Skeletal muscle satellite cell (primary cell): ENCODE measurements at regions not wholly inside any gene's neighbourhood (a gene's known extent, or its start where the extent isn't known, plus 50 kb on each side); places are given as distances from the start of the nearest gene placed in this dataset.

Experiments used
- H3K27me3 ChIP-seq: 2 replicates; pipeline ENCODE4 v1.7.0; 2013; ENCODE audit warnings: low read length; ENCODE audit not compliant: control insufficient read depth, insufficient read depth
- H3K36me3 ChIP-seq: 2 replicates; pipeline ENCODE4 v1.7.0; 2013; ENCODE audit warnings: mild to moderate bottlenecking, control low read depth, low read length; ENCODE audit not compliant: insufficient read depth
- H3K4me1 ChIP-seq: 2 replicates; pipeline ENCODE4 v1.7.0; 2013; ENCODE audit warnings: low read length; ENCODE audit not compliant: control insufficient read depth, insufficient read depth
- H3K4me2 ChIP-seq: 2 replicates; pipeline ENCODE4 v1.7.0; 2013; ENCODE audit warnings: mild to moderate bottlenecking, low read length
- H3K4me3 ChIP-seq: 2 replicates; pipeline ENCODE4 v1.7.0; 2013; ENCODE audit warnings: low read length
- H3K9ac ChIP-seq: 2 replicates; pipeline ENCODE4 v1.7.0; 2013; ENCODE audit warnings: mild to moderate bottlenecking, low read depth, low read length, moderate library complexity
- H3K9me3 ChIP-seq: replicated peaks from 2 replicates; pipeline ENCODE4 v1.7.0; 2013; ENCODE audit warnings: mild to moderate bottlenecking, control low read depth, low read length

DNA sequence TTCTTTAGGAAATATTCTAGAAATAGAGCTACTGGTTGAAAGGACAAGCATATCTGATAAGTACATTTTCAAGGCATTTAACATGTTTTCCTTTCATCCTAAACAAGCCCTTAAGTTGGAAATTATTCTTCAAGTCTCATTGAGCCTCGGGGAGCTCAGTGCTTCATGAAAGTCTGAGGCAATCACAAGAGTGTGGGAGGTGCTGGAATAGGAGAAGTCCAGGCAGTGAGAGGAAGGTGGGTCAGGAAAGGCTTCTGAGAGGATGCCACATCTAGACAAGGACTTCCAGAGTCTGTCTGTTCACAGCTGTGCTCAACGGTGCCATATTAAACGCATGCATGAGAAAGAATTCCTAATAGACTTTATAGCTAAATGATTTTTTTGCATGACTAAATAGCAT is 69.8 kb downstream of the CD83 start:
- H3K9me3 ChIP-seq, result no peaks in the 10 kb centered on the region
- H3K36me3 ChIP-seq, result no peaks in the 10 kb centered on the region
- no peaks in the 10 kb centered on the region for H3K4me1 ChIP-seq
- H3K27me3 ChIP-seq, result peaks cover 20% of the 10 kb centered on the region
- no peak overlapping the region for H3K4me2 ChIP-seq
- no peak overlapping the region for H3K4me3 ChIP-seq
- H3K9ac ChIP-seq, result no peak overlapping the region

DNA sequence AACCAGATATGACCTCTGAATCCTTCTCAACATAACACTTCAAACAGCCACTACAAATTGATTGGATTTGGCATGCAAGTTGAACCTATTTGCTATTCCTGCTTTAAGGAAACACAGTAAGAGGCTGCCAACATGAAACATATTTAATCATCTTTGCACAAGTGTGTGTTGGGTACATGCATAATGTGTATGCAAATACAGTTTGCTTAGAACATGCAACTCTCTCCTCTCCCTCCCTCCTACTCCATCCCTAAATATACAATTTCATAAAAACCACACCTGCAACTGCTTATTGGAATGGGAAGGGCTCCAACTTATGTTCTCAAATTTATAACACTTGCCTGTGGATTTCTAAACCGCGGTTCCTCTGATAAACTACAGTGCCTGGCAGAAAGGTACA is 71.5 kb downstream of the CD83 start:
- H3K9me3 ChIP-seq, result no peaks in the 10 kb centered on the region
- H3K4me3 ChIP-seq, result no peak overlapping the region
- no peaks in the 10 kb centered on the region for H3K36me3 ChIP-seq
- peaks cover 31% of the 10 kb centered on the region for H3K27me3 ChIP-seq
- H3K9ac ChIP-seq, result no peak overlapping the region
- H3K4me2 ChIP-seq, result no peak overlapping the region
- H3K4me1 ChIP-seq, result no peaks in the 10 kb centered on the region

DNA sequence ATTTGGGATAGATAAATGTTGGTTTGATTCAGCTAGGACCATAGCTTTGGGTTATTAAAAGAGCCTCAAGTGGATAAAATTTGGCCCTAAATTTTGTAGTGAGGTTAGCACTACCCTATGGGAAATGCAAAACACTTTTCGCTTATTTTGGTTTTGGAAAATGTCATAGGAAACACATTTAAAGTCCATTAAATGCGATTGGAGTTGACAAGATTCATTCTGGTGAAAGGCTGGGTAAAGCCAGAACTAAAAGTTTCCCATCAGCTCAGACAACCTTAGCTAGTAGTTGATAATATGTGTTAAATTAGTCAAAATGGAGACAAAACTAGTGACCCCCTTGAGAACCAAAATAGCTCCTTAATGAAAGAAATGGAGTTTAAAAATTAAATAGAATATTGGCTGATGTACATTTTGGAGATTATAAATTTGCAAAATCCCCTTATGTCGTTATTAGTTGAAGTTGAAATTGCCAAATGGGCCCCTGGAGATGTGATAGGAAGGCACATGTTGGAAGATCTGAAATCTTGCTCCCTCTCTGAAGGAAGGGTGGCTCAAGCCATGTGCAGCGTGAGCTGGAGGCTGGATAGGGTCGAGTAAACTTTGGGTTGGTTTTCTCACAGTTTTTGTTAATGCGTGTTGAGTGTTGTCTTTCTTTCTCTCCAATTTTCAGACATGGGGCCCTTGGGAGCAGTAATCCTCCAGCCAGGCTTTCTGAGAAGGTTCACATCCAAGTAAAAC is 72.8 kb downstream of the CD83 start:
- Histone ChIP-seq H3K9ac (no peak overlapping the region), H3K4me2 (no peak overlapping the region), H3K9me3 (no peaks in the 10 kb centered on the region), H3K27me3 (peaks cover 39% of the 10 kb centered on the region), H3K4me3 (no peak overlapping the region), H3K36me3 (no peaks in the 10 kb centered on the region), H3K4me1 (no peaks in the 10 kb centered on the region)

DNA sequence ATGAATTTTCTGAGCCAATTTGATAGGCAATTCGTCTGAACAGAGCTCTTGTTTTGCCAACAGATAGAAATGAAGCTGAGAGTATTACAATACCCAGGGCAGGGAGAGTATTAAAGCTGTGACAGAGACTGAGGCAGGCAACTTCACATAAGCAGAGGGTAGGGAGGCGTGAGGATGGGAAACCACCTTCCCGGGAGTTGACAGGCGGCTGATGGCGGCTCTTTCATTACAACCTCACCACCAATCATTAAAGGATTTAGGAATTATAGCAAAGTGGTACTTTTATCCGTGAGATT is 73.3 kb downstream of the CD83 start:
- no peak overlapping the region for H3K4me2 ChIP-seq
- no peak overlapping the region for H3K4me3 ChIP-seq
- peaks cover 36% of the 10 kb centered on the region for H3K27me3 ChIP-seq
- H3K36me3 ChIP-seq, result no peaks in the 10 kb centered on the region
- no peaks in the 10 kb centered on the region for H3K4me1 ChIP-seq
- H3K9me3 ChIP-seq, result no peaks in the 10 kb centered on the region
- no peak overlapping the region for H3K9ac ChIP-seq

DNA sequence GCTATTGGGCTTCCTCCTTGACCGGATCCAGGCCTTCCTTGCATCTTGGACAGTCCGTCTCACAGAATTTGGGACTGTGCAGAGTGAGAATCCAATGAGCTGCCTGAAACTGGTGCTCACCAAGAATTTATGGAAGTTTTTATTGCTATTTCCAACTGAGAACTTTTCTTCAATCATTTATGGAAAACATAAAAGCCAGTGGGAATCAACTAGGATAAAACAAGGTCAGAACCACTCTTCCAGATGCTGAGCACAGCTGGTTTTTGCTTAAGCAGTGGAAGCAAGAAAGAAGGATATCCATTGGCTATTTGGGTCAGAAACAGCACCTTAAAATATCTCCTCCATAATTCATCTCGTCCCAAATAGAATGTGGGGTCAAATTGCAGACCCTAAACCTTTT is 74.2 kb downstream of the CD83 start:
- Histone ChIP-seq H3K27me3 (peaks cover 36% of the 10 kb centered on the region), H3K9ac (no peak overlapping the region), H3K4me2 (no peak overlapping the region), H3K4me3 (no peak overlapping the region), H3K36me3 (no peaks in the 10 kb centered on the region), H3K9me3 (no peaks in the 10 kb centered on the region), H3K4me1 (no peaks in the 10 kb centered on the region)

DNA sequence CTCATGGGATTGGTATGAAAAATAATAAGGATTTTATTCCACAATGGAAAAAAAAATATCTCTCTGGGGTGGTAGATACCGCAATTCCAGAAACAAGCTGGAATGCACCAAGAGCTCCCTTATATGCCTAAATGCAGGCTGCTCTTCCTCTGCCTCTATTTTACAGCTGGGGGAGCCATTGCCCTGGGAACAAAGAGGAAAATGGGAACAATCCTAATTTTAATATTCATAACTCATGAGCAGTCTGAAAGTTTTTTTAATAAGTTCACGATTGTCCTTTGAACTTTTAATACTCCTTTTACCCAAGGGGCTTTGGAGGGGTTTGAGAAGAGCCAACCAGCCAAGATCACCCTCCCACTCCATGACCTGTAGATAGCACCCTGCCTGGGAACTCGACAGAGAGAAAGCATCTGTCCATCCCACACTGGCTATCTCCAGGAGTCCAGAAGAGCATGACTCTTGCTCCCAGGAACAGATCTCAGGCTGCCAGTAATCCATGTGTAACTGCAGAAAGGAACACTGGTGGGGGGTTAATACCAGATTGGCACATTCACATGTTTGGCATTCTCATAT is 74.7 kb downstream of the CD83 start:
- Histone ChIP-seq H3K27me3 (peaks cover 37% of the 10 kb centered on the region), H3K4me2 (no peak overlapping the region), H3K4me1 (no peaks in the 10 kb centered on the region), H3K4me3 (no peak overlapping the region), H3K36me3 (no peaks in the 10 kb centered on the region), H3K9ac (no peak overlapping the region), H3K9me3 (no peaks in the 10 kb centered on the region)

DNA sequence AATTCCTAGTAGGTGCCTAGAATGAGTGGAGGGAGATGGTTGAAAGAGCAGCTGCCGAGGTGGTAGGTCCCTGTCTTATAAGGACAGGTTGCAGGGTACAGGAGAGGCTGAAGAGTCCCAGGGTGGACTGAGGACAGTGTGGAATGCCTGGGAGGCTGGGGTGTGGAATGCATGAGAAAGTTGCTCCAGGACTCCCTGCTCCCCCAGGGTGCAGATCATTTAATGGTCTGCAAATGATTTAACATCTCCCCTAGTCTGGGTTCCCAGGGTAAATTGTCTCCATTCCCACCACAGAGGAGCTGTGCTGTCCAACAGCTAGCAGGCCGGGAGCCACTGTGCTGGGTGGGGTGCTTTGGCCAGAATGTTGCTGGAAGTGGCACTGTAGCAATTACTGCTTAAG is 76.0 kb downstream of the CD83 start:
- Histone ChIP-seq H3K9me3 (no peaks in the 10 kb centered on the region), H3K27me3 (peaks cover 34% of the 10 kb centered on the region), H3K4me2 (no peak overlapping the region), H3K4me3 (no peak overlapping the region), H3K9ac (no peak overlapping the region), H3K4me1 (no peaks in the 10 kb centered on the region), H3K36me3 (no peaks in the 10 kb centered on the region)

DNA sequence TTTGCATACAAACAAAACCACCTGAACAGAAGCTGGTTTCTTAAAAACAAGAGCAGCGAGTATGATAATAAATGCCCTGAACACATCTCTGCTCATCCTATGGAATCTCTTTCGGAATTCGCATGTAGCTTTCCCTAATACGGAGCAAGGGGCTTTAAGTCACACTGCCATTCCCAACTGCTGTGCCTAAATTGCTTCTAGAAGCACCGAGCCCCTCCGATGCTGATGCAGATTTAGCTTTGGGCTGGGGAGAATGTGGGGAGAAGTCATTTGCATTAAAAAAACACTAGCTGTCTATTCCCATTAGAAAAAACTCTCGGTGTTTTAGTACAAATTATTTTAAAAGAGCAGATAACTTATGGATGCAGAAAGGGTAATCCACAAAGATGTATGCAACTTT is 76.9 kb downstream of the CD83 start:
- Histone ChIP-seq H3K9ac (no peak overlapping the region), H3K4me2 (no peak overlapping the region), H3K9me3 (no peaks in the 10 kb centered on the region), H3K4me1 (no peaks in the 10 kb centered on the region), H3K4me3 (no peak overlapping the region), H3K27me3 (peaks cover 34% of the 10 kb centered on the region), H3K36me3 (no peaks in the 10 kb centered on the region)

DNA sequence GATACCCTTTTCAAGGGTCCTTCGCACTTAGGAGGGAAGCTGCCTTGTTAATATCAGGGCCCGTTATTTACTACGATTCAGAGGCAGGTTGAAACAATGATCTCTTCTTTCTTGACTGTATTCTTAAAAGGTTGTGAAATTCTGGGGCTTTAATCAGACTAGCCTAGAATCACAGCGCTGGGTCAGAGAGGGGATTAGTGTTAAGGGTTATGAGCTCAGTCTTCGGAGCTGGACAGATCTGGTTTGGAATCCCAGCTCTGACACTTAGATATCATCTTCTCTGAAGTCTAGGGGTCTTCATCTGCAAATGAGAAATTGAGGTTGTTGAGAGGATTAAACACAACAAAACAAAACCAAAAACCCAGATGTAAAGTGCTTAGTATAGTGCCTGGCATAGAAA is 77.4 kb downstream of the CD83 start:
- no peaks in the 10 kb centered on the region for H3K9me3 ChIP-seq
- no peak overlapping the region for H3K4me2 ChIP-seq
- no peaks in the 10 kb centered on the region for H3K36me3 ChIP-seq
- no peaks in the 10 kb centered on the region for H3K4me1 ChIP-seq
- H3K4me3 ChIP-seq, result no peak overlapping the region
- no peak overlapping the region for H3K9ac ChIP-seq
- H3K27me3 ChIP-seq, result peaks cover 34% of the 10 kb centered on the region

DNA sequence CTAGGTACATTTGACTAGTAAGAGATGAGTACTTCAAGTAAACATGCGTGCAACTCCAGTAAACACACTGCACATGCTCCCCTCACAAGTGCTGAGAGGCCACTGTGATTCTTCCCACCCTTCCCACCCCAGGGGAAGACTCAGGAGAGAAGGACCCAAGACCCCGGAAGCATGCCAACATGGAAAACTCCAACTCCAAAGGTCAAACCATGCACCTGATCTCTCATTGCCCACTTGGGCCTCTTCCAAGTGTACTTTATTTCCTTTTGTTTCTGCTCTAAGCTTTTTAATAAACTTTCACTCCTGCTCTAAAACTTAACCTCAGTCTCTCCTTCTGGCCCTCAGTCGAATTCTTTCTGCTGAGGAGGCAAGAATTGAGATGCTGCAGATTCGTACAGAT is 78.5 kb downstream of the CD83 start:
- Histone ChIP-seq H3K4me1 (no peaks in the 10 kb centered on the region), H3K27me3 (peaks cover 28% of the 10 kb centered on the region), H3K9ac (no peak overlapping the region), H3K4me3 (no peak overlapping the region), H3K4me2 (no peak overlapping the region), H3K9me3 (no peaks in the 10 kb centered on the region), H3K36me3 (no peaks in the 10 kb centered on the region)

DNA sequence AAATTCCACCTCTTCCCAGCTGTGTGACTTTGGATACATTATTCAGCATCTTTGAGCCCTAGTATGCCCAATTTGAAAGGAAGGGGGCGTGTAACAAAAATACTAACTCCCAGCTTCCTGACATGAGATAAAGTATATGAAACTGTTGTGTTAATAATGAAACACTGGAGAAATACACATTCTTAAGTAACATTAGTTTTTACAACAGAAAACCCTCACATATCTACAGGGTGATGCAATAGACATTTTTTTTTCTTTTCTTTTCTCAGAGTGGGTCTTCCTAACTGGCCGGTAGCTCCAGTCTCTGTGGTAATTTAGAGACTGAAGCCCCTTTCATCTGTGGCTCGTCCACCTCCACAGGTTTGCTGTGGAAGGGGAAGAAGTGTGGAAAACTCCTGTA is 79.5 kb downstream of the CD83 start:
- Histone ChIP-seq H3K4me2 (no peak overlapping the region), H3K9ac (no peak overlapping the region), H3K27me3 (peaks cover 27% of the 10 kb centered on the region), H3K36me3 (no peaks in the 10 kb centered on the region), H3K4me3 (no peak overlapping the region), H3K9me3 (no peaks in the 10 kb centered on the region), H3K4me1 (no peaks in the 10 kb centered on the region)

DNA sequence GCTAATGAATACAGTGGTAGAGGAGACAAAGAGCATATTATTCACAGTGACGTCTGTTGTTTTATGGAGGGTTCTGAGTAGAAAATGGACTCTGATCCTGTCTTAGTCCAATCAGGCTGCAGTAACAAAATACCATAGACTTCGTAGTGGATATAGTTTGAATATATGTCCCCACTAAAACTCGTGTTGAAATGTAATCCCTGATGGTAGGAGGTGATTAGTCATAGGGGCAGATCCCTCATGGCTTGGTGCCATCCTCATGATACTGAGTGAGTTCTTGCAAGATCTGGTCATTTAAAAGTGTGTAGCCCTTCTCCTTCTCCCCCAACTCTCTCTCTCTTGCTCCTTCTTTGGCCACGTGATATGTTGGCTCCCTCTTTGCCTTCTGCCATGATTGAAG is 82.5 kb downstream of the CD83 start:
- no peaks in the 10 kb centered on the region for H3K36me3 ChIP-seq
- H3K9me3 ChIP-seq, result no peaks in the 10 kb centered on the region
- no peak overlapping the region for H3K4me2 ChIP-seq
- H3K4me1 ChIP-seq, result no peaks in the 10 kb centered on the region
- no peak overlapping the region for H3K4me3 ChIP-seq
- H3K9ac ChIP-seq, result no peak overlapping the region
- H3K27me3 ChIP-seq, result peaks cover 7% of the 10 kb centered on the region
